ELR (cell line): ENCODE measurements at regions not wholly inside any gene's neighbourhood (a gene's known extent, or its start where the extent isn't known, plus 50 kb on each side); places are given as distances from the start of the nearest gene placed in this dataset.

Experiments
- DNase-seq: peaks from one replicate; pipeline ENCODE4 v3.0.0-alpha.2; 2015; ENCODE audit warnings: low read depth

DNA sequence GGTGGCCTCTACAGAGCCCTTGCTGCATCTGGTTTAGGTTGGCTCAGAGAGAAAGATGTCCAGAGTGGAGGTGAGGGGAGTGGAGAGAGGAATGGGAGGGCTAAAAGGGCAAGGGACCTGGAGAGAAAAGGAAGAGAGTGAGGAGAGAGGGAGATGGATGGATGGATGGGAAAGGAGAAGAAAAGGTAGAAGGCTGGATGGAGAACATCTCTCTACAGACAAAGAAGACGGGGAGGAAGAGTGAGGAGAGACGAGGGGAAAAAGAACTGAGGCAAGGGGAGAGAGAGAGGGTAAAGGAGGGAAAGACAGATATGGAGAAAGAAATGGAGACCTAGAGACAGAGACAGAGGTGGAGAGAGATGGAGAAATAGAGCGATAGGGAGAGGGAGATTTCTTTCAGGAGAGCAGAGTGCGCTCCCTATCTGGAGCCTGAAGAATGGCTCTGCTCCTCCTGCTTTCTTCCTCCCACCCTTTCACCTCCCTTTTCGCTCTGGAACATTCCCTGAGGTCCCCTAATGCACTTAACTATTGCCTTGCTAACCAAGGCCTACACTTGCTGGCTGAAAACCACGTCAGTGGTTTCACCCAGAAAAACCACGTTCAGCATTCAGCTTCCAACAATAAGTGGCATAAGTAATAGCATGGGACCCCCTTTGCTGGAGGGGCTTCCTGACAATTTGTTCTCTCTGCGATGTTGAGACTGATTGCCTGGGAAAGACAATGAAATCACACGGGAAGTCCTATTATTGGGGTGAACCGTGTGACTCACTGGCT lies 286.3 kb downstream of the CDH26 start:
- DNase-seq = no peak

DNA sequence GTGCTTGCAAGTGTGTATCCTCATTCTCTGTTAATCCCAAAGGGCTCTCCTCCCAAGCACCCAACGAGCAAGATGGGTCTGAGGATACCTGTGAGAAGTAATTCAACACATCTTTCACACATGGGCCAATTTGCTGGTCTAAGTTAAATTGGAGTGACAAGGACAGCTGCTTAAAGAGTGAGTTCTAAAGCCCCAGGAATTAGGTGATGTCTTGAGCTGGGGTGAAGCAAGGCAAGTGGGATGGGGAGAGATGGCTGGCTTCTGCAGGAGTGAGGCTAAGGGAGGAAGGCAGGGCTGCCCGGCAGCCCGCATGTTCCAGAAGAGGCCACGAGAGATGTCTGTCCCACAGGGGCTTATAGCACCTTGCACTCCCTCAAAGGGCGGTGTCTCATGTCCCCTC lies 288.5 kb downstream of the CDH26 start:
- no peak for DNase-seq

DNA sequence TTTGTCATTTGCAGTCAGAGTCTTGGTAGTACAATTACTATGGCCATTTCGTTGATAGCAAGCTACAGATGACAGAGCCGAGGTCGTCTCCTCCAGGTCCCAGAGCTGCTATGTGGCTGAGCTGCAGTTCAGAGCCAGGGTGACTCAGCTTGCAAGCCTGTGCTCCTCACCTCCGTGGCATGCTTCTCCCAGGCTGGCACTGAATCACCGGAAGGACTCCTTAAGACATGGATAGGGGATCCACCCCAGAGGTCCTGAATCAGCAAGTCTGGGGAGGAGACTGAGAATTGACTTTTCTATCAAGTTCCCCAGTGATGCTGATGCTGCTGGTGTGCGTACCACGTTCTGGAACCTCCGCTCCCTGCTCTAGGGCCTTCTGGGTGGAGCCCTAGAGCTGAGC lies 291.2 kb downstream of the CDH26 start:
- DNase-seq = peak; percentile 100

DNA sequence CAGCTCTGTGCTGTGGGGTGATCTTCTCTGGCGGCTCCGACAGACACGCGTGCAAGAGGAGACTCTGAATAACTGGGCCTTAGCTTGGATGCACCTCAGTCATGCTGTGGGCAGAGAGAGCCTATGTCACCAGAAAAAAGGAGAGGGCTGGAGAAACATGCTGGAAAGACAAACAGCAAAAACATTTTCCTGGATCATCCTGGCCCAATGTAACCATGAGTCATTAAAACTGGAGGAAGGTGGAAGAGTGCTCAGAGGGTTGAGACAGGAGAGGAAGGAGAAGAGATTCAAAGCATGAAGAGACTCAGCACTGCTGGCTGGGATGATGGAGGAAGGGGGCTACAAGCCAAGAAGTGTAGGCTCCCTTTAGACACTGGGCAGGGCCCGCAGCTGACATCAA lies 292.0 kb downstream of the CDH26 start:
- DNase-seq = peak; percentile 62

DNA sequence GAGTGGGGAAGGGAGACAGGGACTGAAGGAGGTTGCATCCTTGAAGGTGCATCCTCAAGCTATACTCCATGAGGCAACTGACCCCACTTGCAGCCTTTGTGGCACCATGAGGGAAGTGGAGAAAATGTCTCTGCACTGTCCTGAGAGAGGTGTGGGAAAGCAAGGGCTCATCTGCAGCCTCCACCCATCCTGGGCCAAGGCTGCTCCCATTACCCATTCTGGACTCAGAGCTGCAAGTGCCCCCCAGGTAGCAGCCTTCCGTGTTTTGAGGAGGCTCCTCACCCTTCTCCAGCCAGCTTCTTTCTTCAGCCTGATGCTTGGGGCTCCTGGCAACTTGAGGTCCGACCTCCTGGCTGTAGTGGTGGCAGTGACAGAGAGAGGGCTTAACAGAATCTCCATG lies 294.6 kb downstream of the CDH26 start:
- DNase-seq = no peak

DNA sequence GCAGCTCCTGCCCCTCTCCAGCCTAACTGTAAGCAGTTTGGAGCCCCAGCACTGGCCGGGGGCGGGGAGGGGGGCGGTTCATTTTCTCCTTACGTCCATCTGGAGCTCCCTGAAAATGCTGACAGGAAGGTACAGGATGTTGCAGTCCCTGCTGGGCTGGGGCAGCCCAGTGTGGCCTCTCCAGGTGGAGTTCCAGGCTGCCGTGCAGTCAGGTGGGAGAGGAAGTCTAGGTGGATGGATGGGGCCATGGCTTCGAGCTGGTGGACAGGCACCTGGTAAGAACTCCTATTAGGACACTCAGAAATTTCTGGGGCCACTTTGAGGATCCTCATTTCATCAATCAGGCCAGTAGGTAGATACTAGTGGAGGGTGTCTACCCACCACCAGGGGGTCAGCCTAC lies 295.2 kb downstream of the CDH26 start:
- no peak for DNase-seq

DNA sequence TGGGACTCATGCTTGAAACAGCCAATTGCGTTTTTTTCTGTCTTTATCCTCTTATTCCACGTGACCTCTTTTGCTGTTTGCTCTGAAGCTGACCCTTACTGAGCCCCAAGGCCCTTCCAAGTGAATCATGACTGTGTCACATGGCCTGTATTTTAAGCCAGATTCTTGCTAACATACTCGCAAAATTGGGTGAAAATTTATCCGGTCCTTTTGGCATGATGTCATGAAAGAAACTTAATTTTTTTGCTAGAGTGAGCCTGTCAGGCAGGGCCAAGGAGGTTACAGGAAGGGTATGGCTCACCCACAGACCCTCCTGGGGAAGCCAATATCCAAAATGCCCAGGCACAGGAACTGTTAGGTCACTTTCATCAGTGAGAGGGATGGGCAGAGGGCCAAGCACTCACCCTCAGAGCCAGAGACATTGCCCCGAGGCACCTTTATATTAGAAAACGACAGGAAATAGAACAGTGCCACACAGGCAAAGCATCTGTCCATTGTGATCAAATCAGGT lies 296.7 kb downstream of the CDH26 start:
- DNase-seq = peak; percentile 96

DNA sequence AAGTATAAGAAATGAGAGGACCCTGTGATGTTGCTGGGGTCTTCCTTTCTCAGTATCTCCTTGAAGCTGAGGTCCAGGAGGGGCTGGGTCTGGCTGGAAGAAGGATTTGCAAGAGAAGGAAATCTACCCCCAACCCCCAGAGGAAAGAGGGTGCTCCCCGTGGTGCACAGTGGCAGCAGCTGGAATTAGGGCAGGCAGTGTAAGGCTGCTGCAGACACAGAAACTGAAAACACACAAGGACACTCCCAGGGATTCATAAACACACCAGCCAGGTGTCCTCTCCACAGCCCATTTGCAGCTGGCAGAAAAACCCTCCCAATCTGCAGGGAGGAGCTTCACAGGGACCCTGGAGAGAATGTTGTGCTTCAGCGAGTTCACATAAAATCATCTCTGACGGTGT lies 297.2 kb downstream of the CDH26 start:
- peak; percentile 8 for DNase-seq

DNA sequence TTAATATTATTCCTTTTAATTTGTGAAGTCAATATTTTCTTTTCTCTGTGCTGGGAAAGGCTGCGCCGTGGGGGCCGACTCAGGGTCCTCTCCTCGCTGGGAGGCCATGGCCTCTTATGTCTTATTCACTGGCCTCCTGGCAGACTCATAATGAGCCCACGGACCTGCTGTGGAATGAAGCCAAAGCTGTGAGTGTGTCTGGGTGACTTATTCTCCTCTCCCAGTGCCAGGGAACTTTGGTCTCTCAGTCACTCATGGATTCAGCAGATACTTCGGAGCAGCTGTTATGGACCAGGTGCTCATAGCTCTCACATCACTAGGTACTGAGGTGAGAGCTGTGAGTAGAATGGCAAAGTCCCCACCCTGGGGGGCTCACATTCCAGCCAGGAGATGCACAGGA lies 297.6 kb downstream of the CDH26 start:
- DNase-seq = peak; percentile 89

DNA sequence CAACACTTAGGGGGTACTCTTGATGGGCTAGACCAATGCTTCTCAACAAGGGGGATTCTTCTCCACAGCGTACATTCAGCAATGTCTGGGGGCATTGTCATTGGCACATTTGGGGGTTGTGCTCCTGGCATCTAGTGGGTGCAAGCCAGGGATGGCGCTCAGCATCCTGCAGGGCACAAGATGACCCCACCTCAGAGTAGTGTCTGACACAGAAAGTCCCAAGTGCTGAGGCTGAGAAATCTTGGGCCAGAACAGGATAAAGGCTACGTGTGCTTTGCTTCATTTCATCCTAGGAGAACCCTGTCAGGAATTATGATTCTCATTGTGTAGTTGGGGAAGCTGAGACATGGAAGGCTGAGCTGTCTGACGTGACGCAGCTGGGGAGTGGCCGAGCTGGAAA lies 298.6 kb downstream of the CDH26 start:
- DNase-seq = no peak

DNA sequence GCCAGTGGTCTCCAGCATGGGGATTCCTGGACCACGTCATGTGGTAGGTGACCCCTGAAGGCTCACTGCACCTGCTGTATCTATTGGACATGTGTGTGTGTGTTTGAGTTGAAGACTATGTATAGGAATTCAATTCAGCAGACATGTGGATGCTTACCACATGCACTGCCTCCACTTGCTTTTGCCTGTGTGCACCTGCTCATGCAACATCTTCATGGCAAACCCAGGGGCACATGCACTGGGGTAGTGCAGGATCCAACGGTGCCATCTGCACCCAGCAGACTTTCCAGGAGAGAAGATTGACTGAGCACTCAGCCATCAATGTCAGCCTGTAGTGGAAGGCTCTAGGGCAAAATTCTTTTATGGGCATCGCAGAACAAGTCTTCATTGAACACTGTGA lies 299.4 kb downstream of the CDH26 start:
- no peak for DNase-seq

DNA sequence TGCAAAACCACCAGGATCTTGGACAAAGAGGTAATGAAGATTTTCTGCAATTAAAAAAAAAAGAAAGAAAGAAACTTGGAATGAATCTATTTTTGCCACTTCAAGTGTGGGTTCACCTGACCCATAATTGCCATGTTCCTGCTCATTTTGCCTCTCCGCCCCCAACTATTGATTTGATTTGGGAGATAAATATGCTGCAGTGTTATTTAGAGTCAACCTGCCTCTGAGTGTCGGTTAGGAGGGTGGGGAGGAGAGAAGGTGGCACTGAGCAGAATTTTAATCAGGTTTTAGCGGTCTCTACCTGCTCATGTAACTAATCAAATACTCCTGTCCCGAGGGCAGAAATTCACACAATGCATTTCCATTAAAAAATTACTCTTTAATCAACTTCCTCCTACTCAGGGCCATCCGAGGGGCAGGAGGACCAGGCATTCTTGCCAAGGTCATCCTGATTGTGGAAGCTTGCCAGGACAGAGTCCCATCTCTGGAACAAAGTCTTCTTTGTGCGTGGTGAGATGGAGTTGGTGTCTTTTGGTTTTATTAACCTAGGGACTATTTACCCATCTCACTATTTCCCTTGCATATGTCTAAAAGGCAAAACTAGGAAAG lies 300.1 kb downstream of the CDH26 start:
- DNase-seq = no peak

DNA sequence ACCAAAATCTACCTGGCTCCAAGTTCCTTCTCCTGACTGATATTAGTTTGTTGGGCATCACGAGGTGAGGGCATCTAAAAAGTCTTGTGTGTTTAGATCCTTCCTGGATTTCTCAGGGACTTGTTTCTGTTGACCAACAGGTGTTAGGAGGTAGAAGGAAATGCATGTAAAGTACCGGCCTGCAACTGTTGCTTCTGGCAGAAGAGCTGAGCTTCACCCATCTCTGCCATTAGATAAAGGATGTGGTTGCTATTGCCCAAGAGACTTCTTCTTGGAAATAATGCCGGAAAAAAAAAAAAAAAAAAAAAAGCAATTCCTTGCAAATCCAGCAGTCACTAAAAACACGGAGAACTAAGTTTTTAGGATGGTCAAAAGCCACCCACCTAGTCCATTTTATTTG lies 303.1 kb downstream of the CDH26 start:
- DNase-seq = no peak

DNA sequence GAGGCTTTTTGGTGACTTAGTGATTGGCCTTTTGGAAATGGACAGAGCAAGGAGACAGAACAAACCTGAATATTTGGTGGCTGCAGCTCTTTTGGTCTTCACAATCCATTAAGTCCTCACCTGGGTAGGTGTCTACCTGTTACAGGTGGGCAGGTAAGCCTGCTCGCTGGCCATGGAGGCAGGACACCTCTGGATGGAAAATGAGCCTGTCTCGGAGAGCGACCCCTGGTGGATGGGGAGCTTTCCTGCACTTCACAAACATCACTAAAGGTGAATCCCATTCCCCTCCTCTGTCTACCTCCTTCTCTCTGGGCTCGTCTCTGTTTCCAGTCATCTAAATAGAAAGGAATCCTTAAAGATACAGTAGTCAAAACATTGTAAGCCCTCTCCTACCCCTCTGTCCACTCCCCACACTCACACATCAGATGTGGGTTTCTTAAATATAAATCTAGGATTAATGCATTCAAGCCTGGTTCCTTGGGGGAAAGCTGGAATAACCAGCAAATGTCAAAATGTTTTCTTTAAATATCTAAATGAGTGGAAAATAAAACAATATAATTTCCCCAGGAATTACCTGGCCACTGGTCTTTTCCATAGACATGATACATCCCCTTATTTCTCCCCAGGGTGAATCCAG lies 304.9 kb downstream of the CDH26 start:
- peak; percentile 57 for DNase-seq

DNA sequence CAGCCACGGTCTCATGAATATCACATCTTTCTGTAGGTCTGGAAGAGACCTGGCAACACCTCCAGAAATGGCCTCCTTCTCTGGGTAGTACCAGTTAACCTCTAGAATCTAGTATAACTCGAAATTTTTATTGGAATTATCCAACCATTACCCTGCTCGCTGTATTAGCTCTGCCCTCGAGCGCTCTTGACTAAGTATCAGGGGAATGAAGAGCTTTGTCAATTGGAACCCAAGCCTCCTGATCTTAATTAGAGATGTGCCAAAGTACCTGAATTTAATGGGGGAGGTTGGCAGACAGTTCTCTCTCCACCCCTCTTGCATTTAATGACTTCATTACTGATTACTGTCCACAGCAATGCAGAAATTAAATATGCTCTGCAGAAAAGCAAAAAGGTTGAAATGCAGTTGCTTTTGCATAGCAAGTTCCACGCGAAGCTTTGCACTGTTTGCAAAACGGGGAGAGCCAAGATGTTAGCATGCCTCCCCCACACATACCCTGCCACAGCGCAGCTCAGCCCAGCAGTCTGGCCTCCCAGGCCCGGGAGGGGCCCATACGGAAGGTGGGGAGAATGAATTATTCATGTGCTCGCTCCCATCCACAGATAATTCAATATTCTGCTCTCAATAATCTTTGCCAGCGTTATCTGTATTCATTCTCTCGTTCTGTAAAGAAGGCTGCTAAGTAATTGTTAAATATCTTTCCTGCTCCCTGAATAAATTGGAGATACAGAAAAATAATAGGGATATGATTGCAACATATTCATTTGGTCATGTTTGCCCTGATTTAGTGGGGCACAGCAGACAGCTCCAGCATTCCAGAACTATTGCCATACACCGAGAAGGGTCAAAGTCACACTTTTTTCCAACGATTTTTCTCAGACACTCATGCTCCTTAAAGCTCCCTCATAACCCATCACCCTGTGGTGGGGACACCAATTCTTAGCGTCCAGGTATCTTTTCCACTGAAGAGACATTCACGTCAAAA lies 305.8 kb downstream of the CDH26 start:
- DNase-seq = no peak

DNA sequence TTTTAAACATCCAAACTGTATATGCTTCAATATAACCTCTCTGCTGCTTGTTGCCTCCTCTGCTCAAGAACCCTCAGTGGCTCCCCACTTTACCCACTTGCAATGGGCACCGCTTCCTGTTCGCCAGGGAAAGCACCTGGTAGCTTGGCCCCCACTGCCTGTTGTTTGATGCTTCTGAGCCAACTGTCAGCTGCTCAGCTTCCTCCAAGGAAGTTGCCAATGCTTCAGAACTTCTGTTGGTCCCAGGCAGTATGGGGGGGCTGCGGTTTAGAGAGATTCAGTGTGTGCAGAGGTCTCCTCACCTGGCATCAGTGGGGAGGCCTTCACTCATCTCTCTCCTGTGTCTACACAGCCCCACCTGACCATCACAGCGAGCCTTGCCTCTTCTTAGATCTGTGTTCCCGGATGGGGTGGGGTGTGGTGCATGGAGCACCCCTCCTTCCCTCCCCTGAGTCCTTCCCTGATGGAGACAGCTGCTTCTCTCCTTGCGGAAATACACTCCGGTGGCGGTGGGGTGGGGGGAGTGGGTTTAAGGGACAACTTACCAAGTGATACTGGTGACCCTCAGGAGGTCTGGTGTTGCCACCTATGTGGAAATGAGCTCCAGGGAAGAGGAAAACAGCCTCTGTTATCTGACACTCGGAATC lies 308.1 kb downstream of the CDH26 start:
- DNase-seq = no peak

DNA sequence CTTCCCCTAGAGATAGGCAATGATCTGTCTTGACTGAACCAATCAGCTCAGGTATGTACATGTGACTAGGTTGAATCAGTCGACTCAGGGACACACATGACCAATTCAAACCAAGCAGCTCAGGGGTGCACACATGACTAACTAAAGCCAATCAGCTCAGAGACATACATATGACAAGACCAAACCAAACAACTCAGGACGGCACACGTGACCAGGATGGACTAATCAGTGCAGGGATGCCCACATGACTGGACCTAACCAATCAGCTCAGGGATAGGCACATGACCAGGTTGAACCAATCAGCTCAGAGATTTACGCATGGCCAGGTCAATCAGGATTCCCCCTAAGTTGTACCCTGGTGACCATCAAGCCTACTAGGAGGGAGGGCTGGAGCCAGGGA lies 310.3 kb downstream of the CDH26 start:
- no peak for DNase-seq

DNA sequence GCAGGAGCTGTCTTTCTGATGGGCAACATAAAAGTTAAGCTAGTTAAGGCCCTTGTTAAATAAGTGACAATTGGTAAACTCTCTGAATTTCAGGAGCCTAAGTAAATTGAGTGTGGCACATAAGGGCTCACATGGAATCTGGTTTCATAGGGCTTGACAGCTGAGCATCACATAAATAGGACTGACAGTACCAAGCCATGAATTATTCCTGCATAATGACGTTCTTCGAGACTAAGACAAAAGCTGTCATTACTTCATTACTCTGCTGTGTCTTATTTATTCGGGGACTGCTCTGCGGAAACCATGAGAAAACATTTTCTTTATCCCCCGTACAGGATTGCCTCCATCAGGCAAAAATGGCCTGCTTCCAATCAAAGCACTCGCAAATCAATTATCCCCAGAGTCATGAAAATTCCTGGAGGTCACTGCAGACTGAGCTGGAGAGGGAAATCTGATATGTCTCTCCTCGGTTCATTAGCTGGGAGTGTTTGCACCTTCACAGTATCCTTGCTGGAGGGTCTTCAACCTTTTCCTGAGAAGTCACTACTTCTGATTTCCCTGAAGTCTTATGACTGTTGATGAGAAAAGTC lies 311.4 kb downstream of the CDH26 start:
- no peak for DNase-seq

DNA sequence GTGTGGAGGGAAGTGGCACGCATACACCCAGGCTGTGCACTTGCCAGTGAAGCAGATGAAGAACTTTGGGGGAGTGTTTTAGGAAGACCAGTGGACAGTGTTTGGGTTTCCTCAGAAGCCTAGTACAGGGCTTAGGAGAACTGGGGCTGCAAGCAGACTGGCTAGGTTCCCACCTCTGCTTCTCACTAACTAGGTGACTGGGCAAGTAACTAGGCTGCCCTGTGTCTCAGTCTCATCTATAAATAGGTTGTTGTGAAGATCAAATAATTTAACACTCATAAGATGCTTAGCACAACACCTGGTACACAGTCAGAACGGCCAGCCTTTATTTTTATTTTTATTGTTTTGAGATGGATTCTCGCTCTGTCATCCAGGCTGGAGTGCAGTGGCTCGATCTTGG lies 312.1 kb downstream of the CDH26 start:
- no peak for DNase-seq

DNA sequence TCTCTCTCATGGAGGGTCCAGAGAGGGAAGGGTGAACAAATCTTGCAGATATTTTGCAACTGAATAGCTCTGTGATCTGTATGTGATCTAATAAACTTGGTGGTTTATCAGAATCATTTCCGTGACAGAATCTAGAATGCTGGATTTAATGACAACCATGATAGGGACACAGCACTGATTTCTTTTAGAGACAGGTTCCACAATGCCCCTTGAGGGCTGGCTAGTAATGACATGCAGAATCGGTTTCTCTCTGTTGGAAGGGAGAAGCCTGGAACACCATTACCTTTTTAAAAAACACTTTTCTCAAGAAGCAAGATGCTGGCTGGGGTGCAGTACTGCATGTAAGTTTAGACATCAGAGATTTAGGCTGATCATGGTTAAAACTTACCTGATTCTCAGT lies 313.4 kb downstream of the CDH26 start:
- DNase-seq = peak; percentile 47

DNA sequence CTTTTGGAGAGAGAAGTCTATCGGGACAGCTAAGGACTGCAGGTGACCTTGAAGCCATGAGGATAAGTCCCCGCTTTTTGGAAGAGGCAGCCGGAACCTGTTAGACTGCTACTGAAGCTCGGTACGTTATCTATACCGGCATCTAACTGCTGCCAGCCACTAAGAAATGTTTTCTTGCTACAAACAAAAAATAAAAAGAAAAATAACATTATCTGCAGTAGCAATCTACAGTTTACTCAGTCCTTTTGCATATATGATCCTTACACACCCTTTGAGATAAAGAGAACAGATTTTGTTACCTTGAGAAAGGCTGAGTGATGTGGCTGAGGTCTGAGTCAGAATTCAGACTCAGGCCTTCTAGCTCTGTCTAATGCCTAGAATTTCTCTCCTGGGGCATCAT lies 314.6 kb downstream of the CDH26 start:
- DNase-seq = no peak
